ENCODE measurements at regions not wholly inside any gene's neighbourhood (a gene's known extent, or its start where the extent isn't known, plus 50 kb on each side); places are given as distances from the start of the nearest gene placed in this dataset.

GRCh38 chr10:2439000-2439399 is 628.3 kb upstream of the PFKP start:
- Mint-ChIP-seq H3K4me1 (peaks cover 5% of the 10 kb centered on the region), H3K9me3 (peaks cover 14% of the 10 kb centered on the region), H3K4me3 (no peak overlapping the region), H3K27me3 (ENCODE audit: low read depth) (peaks cover 9% of the 10 kb centered on the region), H3K36me3 (ENCODE audit: low read depth) (no peaks in the 10 kb centered on the region), H3K27ac (no peak overlapping the region)
- TF ChIP-seq, protein P1, sequence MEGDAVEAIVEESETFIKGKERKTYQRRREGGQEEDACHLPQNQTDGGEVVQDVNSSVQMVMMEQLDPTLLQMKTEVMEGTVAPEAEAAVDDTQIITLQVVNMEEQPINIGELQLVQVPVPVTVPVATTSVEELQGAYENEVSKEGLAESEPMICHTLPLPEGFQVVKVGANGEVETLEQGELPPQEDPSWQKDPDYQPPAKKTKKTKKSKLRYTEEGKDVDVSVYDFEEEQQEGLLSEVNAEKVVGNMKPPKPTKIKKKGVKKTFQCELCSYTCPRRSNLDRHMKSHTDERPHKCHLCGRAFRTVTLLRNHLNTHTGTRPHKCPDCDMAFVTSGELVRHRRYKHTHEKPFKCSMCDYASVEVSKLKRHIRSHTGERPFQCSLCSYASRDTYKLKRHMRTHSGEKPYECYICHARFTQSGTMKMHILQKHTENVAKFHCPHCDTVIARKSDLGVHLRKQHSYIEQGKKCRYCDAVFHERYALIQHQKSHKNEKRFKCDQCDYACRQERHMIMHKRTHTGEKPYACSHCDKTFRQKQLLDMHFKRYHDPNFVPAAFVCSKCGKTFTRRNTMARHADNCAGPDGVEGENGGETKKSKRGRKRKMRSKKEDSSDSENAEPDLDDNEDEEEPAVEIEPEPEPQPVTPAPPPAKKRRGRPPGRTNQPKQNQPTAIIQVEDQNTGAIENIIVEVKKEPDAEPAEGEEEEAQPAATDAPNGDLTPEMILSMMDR (IDR thresholded peaks at IDR 0.05; ENCODE audit: unreplicated experiment in 3 of 3): no peak

DNA sequence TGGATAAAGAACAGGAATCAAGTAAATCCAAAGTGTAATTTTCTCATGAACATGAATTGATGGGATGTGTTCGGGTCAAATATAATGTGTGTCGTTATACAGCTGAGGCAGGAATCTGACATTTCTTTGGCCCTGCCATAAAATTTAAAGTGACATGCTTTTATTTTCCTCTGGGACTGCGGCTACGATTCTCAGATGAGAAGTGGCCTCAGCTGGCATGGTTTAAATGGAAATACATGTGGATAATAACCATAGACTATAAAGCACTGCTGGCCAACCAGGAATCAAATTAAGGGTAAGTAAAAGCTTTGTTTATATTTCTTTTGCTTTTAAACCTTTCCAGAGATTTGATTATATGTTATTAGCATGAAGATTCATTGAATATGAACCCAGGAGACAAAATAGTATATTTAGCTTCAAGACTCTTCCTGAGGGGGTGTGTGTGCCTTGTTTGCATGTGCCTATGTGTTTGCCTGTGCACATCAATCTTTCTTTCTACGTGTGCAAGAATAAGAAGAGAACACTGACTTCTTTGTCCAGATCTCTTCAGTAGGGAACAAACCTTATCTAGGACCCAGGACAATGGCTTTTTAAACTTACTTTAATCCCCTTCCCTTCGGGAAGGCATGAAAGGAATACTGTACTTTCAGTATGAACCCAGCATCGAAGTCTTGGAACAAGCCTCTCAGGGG is 629.0 kb upstream of the PFKP start:
- H3K4me1 Mint-ChIP-seq: peaks cover 5% of the 10 kb centered on the region
- no peak overlapping the region for H3K4me3 Mint-ChIP-seq
- H3K27me3 Mint-ChIP-seq (ENCODE audit: low read depth): peaks cover 6% of the 10 kb centered on the region
- H3K27ac Mint-ChIP-seq: no peak overlapping the region
- H3K9me3 Mint-ChIP-seq: peaks cover 14% of the 10 kb centered on the region
- no peaks in the 10 kb centered on the region for H3K36me3 Mint-ChIP-seq (ENCODE audit: low read depth)
- TF ChIP-seq, protein P1 (IDR thresholded peaks at IDR 0.05; ENCODE audit: unreplicated experiment in 3 of 3): no peak

GRCh38 chr10:2436933-2437332 is 630.4 kb upstream of the PFKP start:
- Mint-ChIP-seq H3K36me3 (ENCODE audit: low read depth) (no peaks in the 10 kb centered on the region), H3K9me3 (peaks cover 9% of the 10 kb centered on the region), H3K4me3 (no peak overlapping the region), H3K4me1 (peaks cover 5% of the 10 kb centered on the region), H3K27ac (no peak overlapping the region), H3K27me3 (ENCODE audit: low read depth) (peaks cover 6% of the 10 kb centered on the region)
- TF ChIP-seq, protein P1 (IDR thresholded peaks at IDR 0.05; ENCODE audit: unreplicated experiment in 3 of 3): no peak

- Mint-ChIP-seq H3K27ac (no peak overlapping the region), H3K27me3 (ENCODE audit: low read depth) (no peaks in the 10 kb centered on the region), H3K4me1 (no peaks in the 10 kb centered on the region)
These were observed 635.4 kb upstream of the PFKP start for GRCh38 chr10:2431961-2432360.

DNA sequence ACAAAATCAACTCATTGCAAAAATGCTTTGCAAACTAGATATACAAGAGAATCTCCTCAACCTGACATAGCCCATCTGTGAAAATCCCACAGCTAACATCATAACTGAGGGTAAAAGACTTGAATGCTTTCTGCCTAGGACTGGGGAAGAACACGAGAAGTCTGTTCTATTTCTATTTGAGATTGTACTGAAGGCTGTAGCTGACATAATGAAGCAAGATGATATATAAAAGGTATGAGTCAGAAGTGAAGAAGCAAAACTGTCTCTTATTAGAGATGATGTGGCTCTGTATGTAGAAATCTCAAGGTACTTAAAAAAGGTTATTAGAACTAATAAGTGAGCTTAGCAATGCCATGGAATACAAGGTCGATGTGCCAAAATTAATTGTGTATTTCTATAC is 639.9 kb upstream of the PFKP start:
- Mint-ChIP-seq H3K4me1 (no peaks in the 10 kb centered on the region), H3K27ac (no peak overlapping the region), H3K9me3 (no peaks in the 10 kb centered on the region), H3K36me3 (ENCODE audit: low read depth) (no peaks in the 10 kb centered on the region), H3K27me3 (ENCODE audit: low read depth) (peaks cover 4% of the 10 kb centered on the region), H3K4me3 (no peak overlapping the region)
- TF ChIP-seq, protein P1 (IDR thresholded peaks at IDR 0.05; ENCODE audit: unreplicated experiment in 3 of 3): no peak

More at GRCh38 chr10:2431961-2432360, 635.4 kb upstream of the PFKP start:
- Mint-ChIP-seq H3K4me3 (no peak overlapping the region), H3K36me3 (ENCODE audit: low read depth) (no peaks in the 10 kb centered on the region), H3K9me3 (peaks cover 9% of the 10 kb centered on the region)
- TF ChIP-seq, protein P1 (IDR thresholded peaks at IDR 0.05; ENCODE audit: unreplicated experiment in 3 of 3): no peak

- TF ChIP-seq, protein P1 (IDR thresholded peaks at IDR 0.05; ENCODE audit: unreplicated experiment in 3 of 3): no peak
- peaks cover 6% of the 10 kb centered on the region for H3K27me3 Mint-ChIP-seq (ENCODE audit: low read depth)
- H3K4me3 Mint-ChIP-seq: no peak overlapping the region
- no peaks in the 10 kb centered on the region for H3K36me3 Mint-ChIP-seq (ENCODE audit: low read depth)
- H3K4me1 Mint-ChIP-seq: no peaks in the 10 kb centered on the region
- H3K9me3 Mint-ChIP-seq: no peaks in the 10 kb centered on the region
- no peak overlapping the region for H3K27ac Mint-ChIP-seq
These were observed 642.0 kb upstream of the PFKP start for GRCh38 chr10:2425320-2425719.

All from nephron (organoid).